Epithelial cell of prostate (primary cell): ENCODE measurements at regions not wholly inside any gene's neighbourhood (a gene's known extent, or its start where the extent isn't known, plus 50 kb on each side); places are given as distances from the start of the nearest gene placed in this dataset.

Source experiments
- DNase-seq: peaks from one replicate; pipeline ENCODE4 v3.0.0-alpha.2; 2011; ENCODE audit warnings: low read depth, low spot score
- H3K27ac ChIP-seq: fragments of 450-650 bp; 2 replicates; pipeline ENCODE4 v1.5.1; 2017; ENCODE audit warnings: mild to moderate bottlenecking

GRCh38 chr6:113645986-113646385 is 211.2 kb upstream of the MARCKS start:
- H3K27ac ChIP-seq: peak overlapping the region; percentile 95
- no peak for DNase-seq

GRCh38 chr6:113646701-113647100 is 210.4 kb upstream of the MARCKS start:
- DNase-seq: no peak
- no peak overlapping the region for H3K27ac ChIP-seq

GRCh38 chr6:113647143-113647889 is 209.8 kb upstream of the MARCKS start:
- no peak for DNase-seq
- no peak overlapping the region for H3K27ac ChIP-seq

- peak overlapping the region; percentile 67 for H3K27ac ChIP-seq
- no peak for DNase-seq
These were observed 208.4 kb upstream of the MARCKS start for GRCh38 chr6:113648698-113649097.

DNA sequence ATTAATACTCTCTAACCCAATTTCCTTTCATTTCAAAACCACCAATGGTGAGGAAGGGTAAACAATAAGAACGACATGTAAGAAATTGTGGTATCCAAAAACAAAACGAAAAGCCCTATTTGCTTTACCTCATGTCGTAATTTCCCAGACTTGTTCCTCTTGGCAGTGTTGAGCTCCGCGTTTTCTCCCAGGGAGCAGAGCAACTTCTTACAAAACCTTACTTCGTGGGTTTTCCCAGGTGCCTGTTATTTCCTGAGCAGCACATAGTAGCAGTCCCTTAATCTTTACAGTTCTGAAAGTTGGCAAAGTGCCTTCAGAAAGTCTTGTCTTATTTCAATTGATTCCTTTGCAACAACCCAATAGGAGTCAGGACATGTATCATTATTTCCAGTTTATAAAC is 207.9 kb upstream of the MARCKS start:
- no peak for DNase-seq
- peak overlapping the region; percentile 67 for H3K27ac ChIP-seq

DNA sequence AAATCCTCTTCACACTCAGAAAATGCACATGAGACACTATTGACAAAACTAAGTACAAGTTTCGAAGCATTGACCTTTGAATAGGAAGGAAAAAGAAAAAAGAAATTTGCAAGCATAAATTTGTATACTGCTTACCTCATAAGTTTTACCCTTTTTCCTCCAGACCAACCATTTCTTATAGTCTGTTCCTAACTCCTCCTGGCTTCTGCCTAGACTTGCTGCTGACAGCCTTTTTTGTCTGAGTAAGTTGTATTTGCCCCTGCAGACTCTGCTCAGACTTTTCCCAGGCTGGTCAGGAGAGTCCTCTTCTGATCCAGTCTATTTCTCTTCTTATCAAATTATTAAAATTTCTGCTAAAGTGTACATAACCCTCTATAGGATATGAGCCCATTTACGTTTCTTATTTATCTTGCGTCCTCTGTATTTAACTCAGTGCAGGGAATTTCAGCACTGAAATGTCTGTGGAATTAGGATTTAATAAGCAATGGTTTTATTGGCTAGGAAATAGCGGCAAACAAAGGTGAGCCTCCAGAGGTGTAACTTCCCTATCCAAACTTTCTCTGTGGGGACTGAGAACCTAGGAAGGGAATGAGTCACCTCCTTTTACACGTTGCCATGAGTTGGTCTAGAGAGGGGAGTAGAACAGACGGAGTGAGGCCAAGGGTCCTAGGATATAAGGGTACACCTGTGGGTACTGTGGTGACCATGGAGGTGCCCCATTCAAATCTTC is 207.1 kb upstream of the MARCKS start:
- DNase-seq: no peak

GRCh38 chr6:113650610-113650979 is 206.6 kb upstream of the MARCKS start:
- DNase-seq: no peak
- H3K27ac ChIP-seq: peak overlapping the region; percentile 67

More for the DNA sequence above, 207.1 kb upstream of the MARCKS start:
- peak overlapping the region; percentile 67 for H3K27ac ChIP-seq

DNA sequence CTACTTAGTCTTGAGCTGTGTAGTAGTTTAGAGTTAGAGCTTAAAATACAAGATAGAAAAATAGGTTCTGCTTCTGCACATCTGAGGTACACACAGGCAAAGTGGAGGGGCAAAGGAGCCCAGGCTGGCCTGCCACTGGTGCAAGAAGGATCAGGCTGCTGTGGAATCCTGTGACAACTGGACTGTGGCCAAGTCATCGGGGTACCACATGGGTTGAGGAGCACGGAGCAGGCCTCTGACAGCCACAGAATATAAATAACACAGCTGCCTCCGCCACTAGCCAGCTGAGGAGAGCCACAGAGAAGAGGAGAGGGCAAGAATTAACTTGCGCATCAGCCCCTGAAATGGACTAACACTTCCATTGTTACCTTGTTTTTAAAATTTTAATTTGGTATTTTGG is 206.0 kb upstream of the MARCKS start:
- no peak overlapping the region for H3K27ac ChIP-seq
- no peak for DNase-seq

DNA sequence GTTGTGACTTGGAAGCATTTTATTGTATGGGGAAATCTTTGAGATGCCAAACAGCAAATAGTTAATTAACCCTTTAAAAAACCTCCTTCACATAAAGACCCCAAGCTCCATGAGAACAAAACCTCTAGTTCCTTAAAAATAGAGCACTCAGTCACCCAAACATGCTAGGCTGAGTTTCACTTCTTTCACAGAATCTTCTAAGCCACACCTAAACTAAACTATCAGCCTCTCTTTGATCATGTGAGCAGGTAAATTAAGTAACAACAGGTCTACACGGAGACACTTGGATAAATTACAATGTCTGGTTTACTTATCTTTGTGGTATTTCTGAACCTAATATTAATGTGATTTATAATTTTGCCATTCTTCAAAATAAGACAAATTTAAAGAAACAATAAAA is 205.2 kb upstream of the MARCKS start:
- no peak overlapping the region for H3K27ac ChIP-seq
- DNase-seq: no peak

- DNase-seq: no peak
- H3K27ac ChIP-seq: peak overlapping the region; percentile 63
These were observed 203.9 kb upstream of the MARCKS start for GRCh38 chr6:113653275-113653674.

- H3K27ac ChIP-seq: peak overlapping the region; percentile 63
- DNase-seq: peak; percentile 96
These were observed 202.7 kb upstream of the MARCKS start for GRCh38 chr6:113654396-113654795.

- H3K27ac ChIP-seq: peak overlapping the region; percentile 63
- no peak for DNase-seq
These were observed 201.4 kb upstream of the MARCKS start for GRCh38 chr6:113655761-113656160.

DNA sequence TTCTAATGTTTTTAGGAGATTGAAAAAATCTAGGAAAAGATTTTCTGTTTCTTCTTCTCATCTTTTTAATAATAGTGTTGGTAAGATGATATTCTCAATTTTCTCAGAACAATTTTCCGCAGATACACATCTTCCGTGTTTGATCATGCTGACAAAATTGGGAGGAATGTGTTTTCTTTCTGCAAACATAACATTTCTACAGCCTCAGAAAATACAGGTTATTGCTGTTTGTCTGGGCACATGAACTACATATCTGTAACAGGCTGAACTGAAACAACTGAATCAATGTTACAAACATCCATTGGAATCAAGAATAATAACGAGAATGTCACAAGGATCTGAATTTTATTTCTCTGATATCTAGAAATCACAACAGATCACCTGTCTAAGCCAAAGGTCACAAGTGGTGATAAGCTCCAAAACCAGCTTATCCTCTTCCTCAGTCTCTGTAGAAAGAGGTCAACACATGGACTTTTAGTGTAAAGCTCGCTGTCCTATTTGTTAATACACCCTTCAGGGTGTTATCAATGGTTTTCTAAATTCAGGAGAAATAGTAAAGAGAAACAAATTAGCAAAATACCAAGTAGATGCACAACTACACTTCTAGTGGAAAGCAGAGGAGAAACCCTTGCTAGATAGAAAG is 197.3 kb upstream of the MARCKS start:
- no peak overlapping the region for H3K27ac ChIP-seq

DNA sequence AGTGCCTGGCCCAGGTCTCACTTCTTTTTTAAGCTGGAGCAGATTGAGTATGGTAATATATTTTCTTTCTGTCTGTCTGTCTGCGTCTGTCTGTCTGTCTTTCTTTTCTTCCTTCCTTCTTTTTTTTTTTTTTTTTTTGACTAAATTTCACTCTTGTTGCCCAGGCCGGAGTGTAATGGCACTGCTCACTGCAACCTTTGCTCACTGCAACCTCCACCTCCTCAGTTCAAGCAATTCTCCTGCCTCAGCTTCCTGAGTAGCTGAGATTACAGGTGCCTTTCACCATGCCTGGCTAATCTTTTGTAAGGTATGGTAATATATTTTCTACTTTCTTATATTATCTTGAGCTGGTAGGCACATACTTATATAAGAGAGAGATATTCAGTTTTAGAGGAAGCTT is 196.3 kb upstream of the MARCKS start:
- H3K27ac ChIP-seq: no peak overlapping the region
- no peak for DNase-seq

More for the DNA sequence above, 197.3 kb upstream of the MARCKS start:
- no peak for DNase-seq

- no peak overlapping the region for H3K27ac ChIP-seq
- DNase-seq: no peak
These were observed 195.0 kb upstream of the MARCKS start for GRCh38 chr6:113662093-113662665.

GRCh38 chr6:113662688-113663333 is 194.3 kb upstream of the MARCKS start:
- DNase-seq: no peak
- H3K27ac ChIP-seq: no peak overlapping the region

- H3K27ac ChIP-seq: no peak overlapping the region
- DNase-seq: no peak
These were observed 192.2 kb upstream of the MARCKS start for GRCh38 chr6:113664909-113665308.

- no peak for DNase-seq
- no peak overlapping the region for H3K27ac ChIP-seq
These were observed 188.3 kb upstream of the MARCKS start for GRCh38 chr6:113668641-113669408.

DNA sequence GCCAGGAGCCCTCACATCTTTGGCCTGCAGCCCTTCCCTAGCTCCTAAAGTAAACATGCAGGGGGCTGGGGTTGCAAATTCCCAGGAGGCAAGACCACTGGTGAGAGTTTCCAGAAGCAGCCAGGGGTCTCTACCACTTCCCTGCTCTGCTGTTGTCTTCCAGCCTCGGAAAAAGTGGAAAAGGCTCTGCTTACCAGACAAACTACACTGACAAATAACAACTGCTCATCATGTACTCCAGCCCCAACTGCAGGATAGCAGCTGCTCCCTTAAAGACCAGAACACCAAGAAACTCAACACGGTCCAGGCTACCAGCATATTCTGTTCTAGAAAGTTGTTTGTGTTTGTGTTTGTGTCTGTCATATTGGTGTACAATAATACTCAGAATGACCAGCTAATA is 187.5 kb upstream of the MARCKS start:
- H3K27ac ChIP-seq: no peak overlapping the region
- no peak for DNase-seq

- H3K27ac ChIP-seq: no peak overlapping the region
- no peak for DNase-seq
These were observed 185.7 kb upstream of the MARCKS start for GRCh38 chr6:113671421-113671820.
